ENCODE measurements at regions not wholly inside any gene's neighbourhood (a gene's known extent, or its start where the extent isn't known, plus 50 kb on each side); places are given as distances from the start of the nearest gene placed in this dataset.

DNA sequence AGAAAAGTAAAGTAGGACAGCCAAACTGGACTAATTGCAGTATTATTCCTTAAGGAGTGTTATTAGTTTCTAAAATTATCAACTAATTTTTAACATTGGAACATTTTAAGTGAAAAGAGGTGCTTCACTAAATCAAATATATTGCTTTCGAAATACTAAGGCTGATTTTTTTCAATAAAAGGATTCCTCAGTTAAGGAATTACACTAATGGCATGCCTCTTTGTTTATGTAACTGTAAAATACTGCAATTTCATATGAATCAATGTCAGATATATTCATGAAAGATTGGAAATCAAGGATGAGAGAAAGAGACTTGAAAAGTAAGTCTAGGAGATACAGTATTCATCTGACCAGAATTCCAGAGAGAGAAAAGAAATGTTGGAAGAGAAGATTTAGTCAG, 129.8 kb downstream of the TANC2 start:
- in situ Hi-C loops (cut with MboI) (no loop called here), intact Hi-C loops (cut with micrococcal nuclease) (no loop called here)
- 15% methylated on average over 1 of the region's 1 CpG for WGBS (ENCODE audit: insufficient coverage, low coverage, missing lambda C conversion rate)
- Histone ChIP-seq H2AFZ (ENCODE audit: low read depth, low read length) (no peak overlapping the region), H3K27me3 (ENCODE audit: control insufficient read depth in 2 of 2, insufficient read depth in 2 of 2, low read length in 2 of 2) (no peaks in the 10 kb centered on the region), H3K4me1 (replicated peaks in 1 of 2; ENCODE audit: control insufficient read depth in 2 of 2, insufficient read depth in 2 of 2, low read length in 2 of 2) (no peaks in the 10 kb centered on the region), H3K79me2 (ENCODE audit: control insufficient read depth, insufficient read depth, low read length) (no peaks in the 10 kb centered on the region), H4K20me1 (replicated peaks; ENCODE audit: control insufficient read depth, insufficient read depth, low read length) (no peaks in the 10 kb centered on the region), H3K36me3 (ENCODE audit: control insufficient read depth, insufficient read depth, low read length) (no peaks in the 10 kb centered on the region), H3K4me2 (ENCODE audit: insufficient read depth, low read length) (no peak overlapping the region), H3K27ac (ENCODE audit: extremely low read depth, low read depth, low read length) (no peak overlapping the region), H3K9me1 (ENCODE audit: control insufficient read depth, insufficient read depth, low read length) (no peaks in the 10 kb centered on the region), H3K9ac (ENCODE audit: insufficient read depth in 1 of 2, low read depth in 2 of 2, low read length in 2 of 2) (no peak overlapping the region), H3K9me3 (replicated peaks; ENCODE audit: control insufficient read depth, insufficient read depth, low read depth, low read length) (no peaks in the 10 kb centered on the region), H3K4me3 (no peak overlapping the region)
- CTCF ChIA-PET (ENCODE audit: low intra/inter-chr PET ratio): no interaction called here
- BruUV-seq (replicated peaks): no TSS peak
- POLR2A ChIA-PET: no interaction called here
- no peak for ATAC-seq
- no peak for DNase-seq (ENCODE audit: extremely low read depth in 1 of 4, low spot score in 3 of 4)
- no peak for FAIRE-seq
- TF ChIP-seq NFATC3 (IDR thresholded peaks at IDR 0.05) (no peak), CBX1 (IDR thresholded peaks at IDR 0.05; ENCODE audit: low read depth) (no peak), ZKSCAN1 (IDR thresholded peaks at IDR 0.05; ENCODE audit: low read depth, low read length) (no peak), NFE2 (IDR thresholded peaks at IDR 0.05; ENCODE audit: low read depth) (no peak), RUNX1 (IDR thresholded peaks at IDR 0.05; ENCODE audit: low read depth) (no peak), DACH1 (IDR thresholded peaks at IDR 0.05; ENCODE audit: partially characterized antibody) (no peak), KDM2B (CRISPR knock-in tag; IDR thresholded peaks at IDR 0.05) (no peak), ZNF12 (CRISPR knock-in tag; IDR thresholded peaks at IDR 0.05) (no peak), GTF2E2 (tag; IDR thresholded peaks at IDR 0.05) (no peak), EZH2 (IDR thresholded peaks at IDR 0.05; ENCODE audit: borderline replicate concordance, low read depth, low read length) (no peak), TAF1 (IDR thresholded peaks at IDR 0.05; ENCODE audit: control insufficient read depth, extremely low read depth, insufficient read depth, low read length, severe bottlenecking) (no peak)
- TF ChIP-seq, protein P1, sequence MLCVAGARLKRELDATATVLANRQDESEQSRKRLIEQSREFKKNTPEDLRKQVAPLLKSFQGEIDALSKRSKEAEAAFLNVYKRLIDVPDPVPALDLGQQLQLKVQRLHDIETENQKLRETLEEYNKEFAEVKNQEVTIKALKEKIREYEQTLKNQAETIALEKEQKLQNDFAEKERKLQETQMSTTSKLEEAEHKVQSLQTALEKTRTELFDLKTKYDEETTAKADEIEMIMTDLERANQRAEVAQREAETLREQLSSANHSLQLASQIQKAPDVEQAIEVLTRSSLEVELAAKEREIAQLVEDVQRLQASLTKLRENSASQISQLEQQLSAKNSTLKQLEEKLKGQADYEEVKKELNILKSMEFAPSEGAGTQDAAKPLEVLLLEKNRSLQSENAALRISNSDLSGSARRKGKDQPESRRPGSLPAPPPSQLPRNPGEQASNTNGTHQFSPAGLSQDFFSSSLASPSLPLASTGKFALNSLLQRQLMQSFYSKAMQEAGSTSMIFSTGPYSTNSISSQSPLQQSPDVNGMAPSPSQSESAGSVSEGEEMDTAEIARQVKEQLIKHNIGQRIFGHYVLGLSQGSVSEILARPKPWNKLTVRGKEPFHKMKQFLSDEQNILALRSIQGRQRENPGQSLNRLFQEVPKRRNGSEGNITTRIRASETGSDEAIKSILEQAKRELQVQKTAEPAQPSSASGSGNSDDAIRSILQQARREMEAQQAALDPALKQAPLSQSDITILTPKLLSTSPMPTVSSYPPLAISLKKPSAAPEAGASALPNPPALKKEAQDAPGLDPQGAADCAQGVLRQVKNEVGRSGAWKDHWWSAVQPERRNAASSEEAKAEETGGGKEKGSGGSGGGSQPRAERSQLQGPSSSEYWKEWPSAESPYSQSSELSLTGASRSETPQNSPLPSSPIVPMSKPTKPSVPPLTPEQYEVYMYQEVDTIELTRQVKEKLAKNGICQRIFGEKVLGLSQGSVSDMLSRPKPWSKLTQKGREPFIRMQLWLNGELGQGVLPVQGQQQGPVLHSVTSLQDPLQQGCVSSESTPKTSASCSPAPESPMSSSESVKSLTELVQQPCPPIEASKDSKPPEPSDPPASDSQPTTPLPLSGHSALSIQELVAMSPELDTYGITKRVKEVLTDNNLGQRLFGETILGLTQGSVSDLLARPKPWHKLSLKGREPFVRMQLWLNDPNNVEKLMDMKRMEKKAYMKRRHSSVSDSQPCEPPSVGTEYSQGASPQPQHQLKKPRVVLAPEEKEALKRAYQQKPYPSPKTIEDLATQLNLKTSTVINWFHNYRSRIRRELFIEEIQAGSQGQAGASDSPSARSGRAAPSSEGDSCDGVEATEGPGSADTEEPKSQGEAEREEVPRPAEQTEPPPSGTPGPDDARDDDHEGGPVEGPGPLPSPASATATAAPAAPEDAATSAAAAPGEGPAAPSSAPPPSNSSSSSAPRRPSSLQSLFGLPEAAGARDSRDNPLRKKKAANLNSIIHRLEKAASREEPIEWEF (CRISPR knock-in tag; IDR thresholded peaks at IDR 0.05): no peak
- TF ChIP-seq, protein P2, sequence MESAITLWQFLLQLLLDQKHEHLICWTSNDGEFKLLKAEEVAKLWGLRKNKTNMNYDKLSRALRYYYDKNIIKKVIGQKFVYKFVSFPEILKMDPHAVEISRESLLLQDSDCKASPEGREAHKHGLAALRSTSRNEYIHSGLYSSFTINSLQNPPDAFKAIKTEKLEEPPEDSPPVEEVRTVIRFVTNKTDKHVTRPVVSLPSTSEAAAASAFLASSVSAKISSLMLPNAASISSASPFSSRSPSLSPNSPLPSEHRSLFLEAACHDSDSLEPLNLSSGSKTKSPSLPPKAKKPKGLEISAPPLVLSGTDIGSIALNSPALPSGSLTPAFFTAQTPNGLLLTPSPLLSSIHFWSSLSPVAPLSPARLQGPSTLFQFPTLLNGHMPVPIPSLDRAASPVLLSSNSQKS (CRISPR knock-in tag; IDR thresholded peaks at IDR 0.05): no peak
